Activated B cell treated with CpG ODN at 0.5 μM for 24 hours (primary cell): ENCODE measurements at regions not wholly inside any gene's neighbourhood (a gene's known extent, or its start where the extent isn't known, plus 50 kb on each side); places are given as distances from the start of the nearest gene placed in this dataset.

Experiments used
- ATAC-seq: fragments of 200-7000 bp; cut with Tn5 transposase; one replicate; pipeline ENCODE4 v1.10.0; 2021; ENCODE audit warnings: low read depth, mild to moderate bottlenecking, moderate library complexity
- CTCF ChIA-PET: fragments of 350-600 bp; sonication (Branson Sonifier 250); formaldehyde crosslinking; loops from one replicate; lab custom pipeline; 2021; ENCODE audit warnings: antibody characterized with exemption; lab: Charles Lee
- POLR2A ChIA-PET: fragments of 350-600 bp; sonication (Branson Sonifier 250); formaldehyde crosslinking; loops from one replicate; lab custom pipeline; 2021; ENCODE audit warnings: antibody characterized with exemption; lab: Charles Lee
- DNase-seq: peaks from one replicate; pipeline ENCODE4 v3.0.0; 2022
- H3K27ac Mint-ChIP-seq: one replicate; pipeline ENCODE4 v1.8.0; 2020; ENCODE audit warnings: mixed read lengths
- H3K27me3 Mint-ChIP-seq: one replicate; pipeline ENCODE4 v1.8.0; 2021; ENCODE audit warnings: mixed read lengths
- H3K36me3 Mint-ChIP-seq: one replicate; pipeline ENCODE4 v1.8.0; 2021; ENCODE audit warnings: low read depth, mixed read lengths
- H3K4me1 Mint-ChIP-seq: one replicate; pipeline ENCODE4 v1.8.0; 2021; ENCODE audit warnings: mixed read lengths
- H3K4me3 Mint-ChIP-seq: one replicate; pipeline ENCODE4 v1.8.0; 2020; ENCODE audit warnings: mild to moderate bottlenecking, mixed read lengths
- H3K9me3 Mint-ChIP-seq: one replicate; pipeline ENCODE4 v1.8.0; 2020; ENCODE audit warnings: mixed read lengths
- CTCF ChIP-seq: fragments of 200-600 bp; IDR thresholded peaks from one replicate; pipeline ENCODE4 v1.8.0; 2022; ENCODE audit warnings: antibody characterized with exemption, mild to moderate bottlenecking
- intact Hi-C: fragments of 100-400 bp; cut with micrococcal nuclease; formaldehyde crosslinking; loops from one replicate; pipeline ENCODE4 v1.15.1; 2024

DNA sequence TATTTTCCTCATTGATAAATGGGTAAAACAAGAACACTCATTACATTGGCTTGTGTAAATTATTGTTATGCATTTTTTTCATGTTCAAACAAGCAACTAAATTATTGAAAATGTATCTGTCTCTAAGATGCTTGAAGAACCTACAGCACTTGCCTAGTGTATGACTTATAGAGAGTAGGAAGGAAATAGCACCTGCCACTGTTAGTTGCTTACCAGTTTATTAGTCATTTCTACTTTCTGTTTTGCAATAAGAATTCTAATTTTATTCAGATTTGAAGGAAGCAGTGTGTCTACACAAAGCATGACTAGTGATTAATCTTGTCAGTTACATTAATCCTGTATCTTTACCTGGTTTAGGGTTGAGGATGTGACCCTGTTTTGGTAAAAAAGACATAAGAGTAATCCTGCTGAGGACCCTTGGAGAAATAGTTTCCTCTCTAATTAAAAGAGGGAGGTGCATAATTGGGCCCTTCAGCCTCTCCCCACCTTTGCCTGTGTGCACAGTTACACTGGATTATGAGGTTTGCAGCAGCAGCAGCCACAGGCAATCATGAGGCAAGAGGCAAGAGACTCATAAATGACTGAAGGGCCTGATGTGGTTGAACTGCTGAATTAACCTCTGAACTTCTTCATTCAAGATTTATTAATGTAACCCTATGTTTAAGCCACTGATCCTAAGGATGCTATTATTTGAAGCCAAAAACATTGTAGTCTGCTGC is 1202.1 kb downstream of the ADGRL3 start:
- H3K27ac Mint-ChIP-seq: no peak overlapping the region
- ATAC-seq (no peak), DNase-seq (no peak)
- ChIA-PET CTCF (no interaction called here), POLR2A (no interaction called here)
- no peaks in the 10 kb centered on the region for H3K27me3 Mint-ChIP-seq
- no peaks in the 10 kb centered on the region for H3K4me1 Mint-ChIP-seq
- H3K9me3 Mint-ChIP-seq: peaks cover 3% of the 10 kb centered on the region
- no peaks in the 10 kb centered on the region for H3K36me3 Mint-ChIP-seq
- no peak for TF ChIP-seq CTCF
- intact Hi-C loops: no loop called here
- no peak overlapping the region for H3K4me3 Mint-ChIP-seq

DNA sequence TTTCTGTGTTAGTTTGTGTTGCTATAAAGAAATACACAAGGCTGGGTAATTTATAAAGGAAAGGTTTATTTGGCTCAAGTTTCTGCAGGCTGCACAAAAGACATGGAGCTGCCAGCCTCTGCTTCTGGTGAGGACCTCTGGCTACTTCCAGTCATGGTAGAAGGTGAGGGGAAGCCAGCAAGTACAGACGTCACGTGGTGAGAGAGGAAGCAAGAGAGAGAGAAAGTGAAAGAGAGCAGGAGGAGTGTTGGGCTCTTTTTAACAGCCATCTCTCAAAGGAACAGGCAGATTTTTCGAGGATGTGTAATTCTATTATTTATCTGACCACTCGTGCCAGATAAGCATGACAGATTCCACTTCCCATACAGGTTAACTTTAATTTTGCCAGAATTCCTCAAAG is 1199.1 kb downstream of the ADGRL3 start:
- no peaks in the 10 kb centered on the region for H3K9me3 Mint-ChIP-seq
- intact Hi-C loops: no loop called here
- TF ChIP-seq CTCF: no peak
- CTCF ChIA-PET: no interaction called here
- POLR2A ChIA-PET: no interaction called here
- ATAC-seq (no peak), DNase-seq (no peak)
- H3K4me3 Mint-ChIP-seq: no peak overlapping the region
- no peaks in the 10 kb centered on the region for H3K4me1 Mint-ChIP-seq
- no peaks in the 10 kb centered on the region for H3K27me3 Mint-ChIP-seq
- no peaks in the 10 kb centered on the region for H3K36me3 Mint-ChIP-seq
- H3K27ac Mint-ChIP-seq: no peak overlapping the region

- Mint-ChIP-seq H3K9me3 (no peaks in the 10 kb centered on the region), H3K4me1 (no peaks in the 10 kb centered on the region), H3K36me3 (no peaks in the 10 kb centered on the region), H3K27ac (no peak overlapping the region), H3K27me3 (no peaks in the 10 kb centered on the region), H3K4me3 (no peak overlapping the region)
- ATAC-seq (no peak), DNase-seq (no peak)
- CTCF ChIA-PET: no interaction called here
- intact Hi-C loops: no loop called here
- POLR2A ChIA-PET: no interaction called here
- TF ChIP-seq CTCF: no peak
These were observed 1198.2 kb downstream of the ADGRL3 start for GRCh38 chr4:62398318-62398717.

- Mint-ChIP-seq H3K27ac (no peak overlapping the region), H3K9me3 (no peaks in the 10 kb centered on the region), H3K4me1 (no peaks in the 10 kb centered on the region), H3K36me3 (no peaks in the 10 kb centered on the region), H3K27me3 (no peaks in the 10 kb centered on the region), H3K4me3 (no peak overlapping the region)
- no peak for TF ChIP-seq CTCF
- intact Hi-C loops: no loop called here
- no peak for DNase-seq
- POLR2A ChIA-PET: interaction anchor here (0.6 kb wide), 1 partner anchor 48 kb away, joined by 3 read pairs; no protein-coding TSS in a partner anchor
- CTCF ChIA-PET: no interaction called here
- no peak for ATAC-seq
These were observed 1194.6 kb downstream of the ADGRL3 start for GRCh38 chr4:62394766-62395165.

DNA sequence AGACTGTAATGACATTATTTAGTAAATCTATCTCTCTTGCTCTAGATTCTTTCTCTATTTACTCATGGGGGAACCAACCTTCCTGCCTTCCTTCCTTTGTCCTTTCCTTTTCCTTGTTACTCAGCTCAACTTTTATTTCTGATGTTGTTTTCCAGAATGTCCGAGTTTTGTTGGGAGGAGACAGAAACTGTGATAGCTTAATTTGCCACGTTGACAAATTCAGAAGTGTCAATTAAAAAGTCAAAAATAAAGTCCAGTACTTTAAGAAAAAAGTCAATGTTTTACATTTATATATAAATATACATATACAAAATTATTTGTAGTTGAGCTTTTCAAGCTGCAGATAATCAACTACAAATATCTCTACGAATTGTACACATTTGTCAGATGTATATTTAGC is 1187.7 kb downstream of the ADGRL3 start:
- TF ChIP-seq CTCF: no peak
- no peak for ATAC-seq
- Mint-ChIP-seq H3K27me3 (no peaks in the 10 kb centered on the region), H3K9me3 (peaks cover 7% of the 10 kb centered on the region), H3K36me3 (no peaks in the 10 kb centered on the region), H3K4me1 (no peaks in the 10 kb centered on the region), H3K27ac (no peak overlapping the region), H3K4me3 (no peak overlapping the region)
- intact Hi-C loops: no loop called here
- ChIA-PET CTCF (no interaction called here), POLR2A (no interaction called here)
- no peak for DNase-seq
